ENCODE measurements at regions not wholly inside any gene's neighbourhood (a gene's known extent, or its start where the extent isn't known, plus 50 kb on each side); places are given as distances from the start of the nearest gene placed in this dataset.

GRCh38 chr22:47240116-47240515 is 477.7 kb downstream of the TBC1D22A start:
- DNase-seq, result no peak

GRCh38 chr22:47239474-47239860 is 477.0 kb downstream of the TBC1D22A start:
- DNase-seq, result no peak

GRCh38 chr22:47238690-47239473 is 476.4 kb downstream of the TBC1D22A start:
- DNase-seq, result no peak

- no peak for DNase-seq
These were observed 475.5 kb downstream of the TBC1D22A start for GRCh38 chr22:47237890-47238480.

GRCh38 chr22:47236718-47237117 is 474.3 kb downstream of the TBC1D22A start:
- no peak for DNase-seq

- no peak for DNase-seq
These were observed 473.7 kb downstream of the TBC1D22A start for GRCh38 chr22:47236161-47236560.

GRCh38 chr22:47233316-47234243 is 471.1 kb downstream of the TBC1D22A start:
- DNase-seq, result no peak

- DNase-seq, result no peak
These were observed 470.3 kb downstream of the TBC1D22A start for GRCh38 chr22:47232753-47233152.

GRCh38 chr22:47232197-47232596 is 469.7 kb downstream of the TBC1D22A start:
- DNase-seq, result no peak

GRCh38 chr22:47231759-47232158 is 469.3 kb downstream of the TBC1D22A start:
- no peak for DNase-seq

GRCh38 chr22:47230741-47231140 is 468.3 kb downstream of the TBC1D22A start:
- DNase-seq, result no peak

GRCh38 chr22:47230251-47230650 is 467.8 kb downstream of the TBC1D22A start:
- DNase-seq, result no peak

- DNase-seq, result no peak
These were observed 466.3 kb downstream of the TBC1D22A start for GRCh38 chr22:47228767-47229166.

GRCh38 chr22:47225931-47226633 is 463.6 kb downstream of the TBC1D22A start:
- no peak for DNase-seq

GRCh38 chr22:47225080-47225930 is 462.9 kb downstream of the TBC1D22A start:
- no peak for DNase-seq
